ENCODE measurements at regions not wholly inside any gene's neighbourhood (a gene's known extent, or its start where the extent isn't known, plus 50 kb on each side); places are given as distances from the start of the nearest gene placed in this dataset.

- Histone ChIP-seq H3K27ac (ENCODE audit: control insufficient read depth, insufficient read depth) (no peak overlapping the region), H4K20me1 (ENCODE audit: control insufficient read depth, insufficient read depth) (no peaks in the 10 kb centered on the region), H3K4me2 (ENCODE audit: control insufficient read depth, insufficient read depth) (no peak overlapping the region), H3K4me1 (ENCODE audit: control insufficient read depth, insufficient read depth, low read length) (no peaks in the 10 kb centered on the region), H3K9ac (ENCODE audit: control insufficient read depth, insufficient read depth, low read length) (no peak overlapping the region), H3K36me3 (ENCODE audit: control insufficient read depth in 2 of 2, insufficient read depth in 2 of 2, low read length in 1 of 2) (no peaks in the 10 kb centered on the region), H3K79me2 (ENCODE audit: control insufficient read depth, insufficient read depth, low read length) (no peaks in the 10 kb centered on the region), H3K9me3 (replicated peaks; ENCODE audit: control insufficient read depth, insufficient read depth, low read length) (no peaks in the 10 kb centered on the region), H3K27me3 (replicated peaks in 1 of 2; ENCODE audit: control insufficient read depth in 2 of 2, insufficient read depth in 2 of 2, low read length in 1 of 2) (no peaks in the 10 kb centered on the region; a peak in 2 of 4 replicates), H3K4me3 (no peak overlapping the region), H2AFZ (ENCODE audit: control insufficient read depth, low read depth, low read length) (no peak overlapping the region)
- SMC1A ChIA-PET (ENCODE audit: uncharacterized antibody, unreplicated experiment): no interaction called here
- POLR2A ChIA-PET: no interaction called here
- CTCF ChIA-PET: interaction anchor here (1.2 kb wide), 1 partner anchor 77 kb away, joined by 3 read pairs; no protein-coding TSS in a partner anchor
- FAIRE-seq: no peak
- intact Hi-C loops (cut with micrococcal nuclease; ENCODE audit: unreplicated experiment) (no loop called here), in situ Hi-C loops (cut with MboI) (no loop called here)
- WGBS (ENCODE audit: insufficient coverage, insufficient replicate concordance, low lambda C conversion rate, missing lambda C conversion rate): 14% methylated on average over 1 of the region's 1 CpG
- ATAC-seq: no peak
- no TSS peak for BruUV-seq (replicated peaks)
- no peak for DNase-seq (ENCODE audit: low read depth, low spot score)
- RAD21 ChIA-PET (ENCODE audit: unreplicated experiment): no interaction called here
- TF ChIP-seq ZNF592 (IDR thresholded peaks at IDR 0.05): no peak
- TF ChIP-seq BCLAF1 (IDR thresholded peaks at IDR 0.05): no peak
- no peak for TF ChIP-seq NFYB (IDR thresholded peaks at IDR 0.05; ENCODE audit: insufficient read depth, low read depth, low read length)
- TF ChIP-seq SPI1 (IDR thresholded peaks at IDR 0.05; ENCODE audit: borderline replicate concordance, insufficient read depth, low read depth, low read length): no peak
- no peak for TF ChIP-seq BCL3 (IDR thresholded peaks at IDR 0.05; ENCODE audit: borderline replicate concordance, insufficient read depth, low read depth, low read length, poor library complexity, severe bottlenecking)
- TF ChIP-seq NFIC (IDR thresholded peaks at IDR 0.05; ENCODE audit: low read depth, low read length): no peak
- TF ChIP-seq NFYA (IDR thresholded peaks at IDR 0.05; ENCODE audit: borderline replicate concordance, low read depth, low read length): no peak
- no peak for TF ChIP-seq BMI1 (IDR thresholded peaks at IDR 0.05; ENCODE audit: borderline replicate concordance)
- no peak for TF ChIP-seq FOXK2 (IDR thresholded peaks at IDR 0.05)
- TF ChIP-seq CUX1 (IDR thresholded peaks at IDR 0.05; ENCODE audit: insufficient replicate concordance, low read depth, low read length): no peak
Observed at GRCh38 chr6:142642651-142643050, 302.3 kb downstream of the HIVEP2 start.

Measured in GM12878 (cell line).